ENCODE measurements at regions not wholly inside any gene's neighbourhood (a gene's known extent, or its start where the extent isn't known, plus 50 kb on each side); places are given as distances from the start of the nearest gene placed in this dataset.
"Not testable (repeated sequence)": the region's sequence is repeated elsewhere in the genome, so short reads cannot be mapped to it uniquely, and the experiment has no call there.

DNA sequence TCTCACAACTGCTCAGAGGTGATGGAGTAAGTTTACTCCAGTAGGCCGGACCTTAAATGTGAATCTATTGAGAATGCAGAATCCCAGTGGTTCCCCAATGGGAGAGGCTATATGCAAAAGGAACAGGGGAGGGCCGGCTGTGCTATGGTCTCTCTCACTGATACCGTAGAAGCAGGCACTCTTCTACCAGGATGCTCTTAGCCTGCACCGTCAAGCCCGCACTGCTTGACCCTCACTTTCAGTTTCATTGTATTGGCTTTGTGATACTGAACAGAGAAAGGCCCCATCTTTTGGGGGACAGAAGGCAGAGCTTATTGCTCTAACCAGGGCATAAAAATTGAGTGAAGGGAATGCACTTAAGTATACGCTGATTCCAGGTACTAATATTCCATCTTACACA is 615.0 kb upstream of the RGMB start:
- DNase-seq: no peak

GRCh38 chr5:98163796-98164493 is 609.5 kb upstream of the RGMB start:
- DNase-seq: no peak

GRCh38 chr5:98168871-98169270 is 604.6 kb upstream of the RGMB start:
- no peak for DNase-seq

GRCh38 chr5:98170994-98171393 is 602.5 kb upstream of the RGMB start:
- no peak for DNase-seq

DNA sequence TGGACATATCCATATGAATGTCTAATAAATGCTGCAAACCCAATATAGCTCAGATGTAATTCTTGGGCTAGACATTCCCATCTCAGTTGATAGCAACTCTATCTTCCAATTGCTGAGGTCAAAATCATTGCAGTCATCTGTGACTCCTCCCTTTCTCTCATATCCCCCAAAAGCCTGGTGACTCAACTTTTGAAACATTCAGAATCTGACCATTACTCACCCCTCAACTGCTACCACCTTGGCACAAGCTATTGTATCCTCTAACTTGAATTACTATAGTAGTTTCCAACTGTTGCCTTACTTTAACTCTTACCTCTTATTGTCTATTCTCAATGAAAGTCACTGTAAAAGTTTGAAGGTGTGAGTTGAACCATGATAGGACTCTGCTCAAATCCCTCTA is 600.1 kb upstream of the RGMB start:
- DNase-seq: no peak

- no peak for DNase-seq
Observed at GRCh38 chr5:98175474-98175873, 598.0 kb upstream of the RGMB start.

GRCh38 chr5:98179791-98180755 is 593.4 kb upstream of the RGMB start:
- DNase-seq: no peak

- DNase-seq: no peak
Observed at GRCh38 chr5:98186128-98186527, 587.3 kb upstream of the RGMB start.

GRCh38 chr5:98187945-98188344 is 585.5 kb upstream of the RGMB start:
- DNase-seq: no peak

- not testable (repeated sequence) for DNase-seq
Observed at GRCh38 chr5:98190344-98190743, 583.1 kb upstream of the RGMB start.

DNA sequence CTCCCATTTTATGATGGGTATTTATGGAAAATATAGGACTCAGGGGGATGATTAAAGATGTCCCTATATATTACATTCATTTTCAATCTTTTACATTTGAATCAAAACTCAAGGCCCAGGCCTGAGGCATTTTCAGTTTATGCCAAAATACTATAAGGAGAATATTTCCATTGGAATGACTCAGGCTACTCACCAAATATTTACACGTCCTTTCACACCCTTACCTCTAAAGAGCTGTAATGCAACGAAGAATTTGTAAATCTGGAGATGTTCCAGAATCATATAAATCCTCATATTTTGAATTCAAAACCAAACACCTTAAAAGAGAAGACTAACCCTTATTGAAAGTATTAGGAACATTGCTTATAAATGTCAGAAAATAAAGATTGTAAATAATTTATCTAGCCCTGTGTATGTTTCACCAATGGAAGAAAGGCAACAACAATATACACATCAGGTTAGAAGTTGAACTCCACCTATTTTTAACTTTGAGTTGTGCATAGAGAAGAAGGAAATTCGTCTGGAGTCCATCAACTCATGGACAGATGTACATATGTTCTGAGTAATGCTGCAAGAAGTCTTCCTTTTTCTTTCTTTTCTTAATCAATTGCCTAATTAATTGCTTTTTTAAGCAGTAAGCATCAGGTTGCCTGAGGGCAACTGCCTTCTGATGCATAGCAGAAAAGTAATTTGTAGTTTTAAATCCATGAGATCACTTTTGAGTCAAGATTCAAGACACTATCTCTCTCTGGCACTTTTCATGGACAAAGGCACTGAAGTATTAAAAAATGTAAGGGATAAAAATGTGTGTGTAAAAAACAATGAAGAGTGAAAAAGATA is 579.3 kb upstream of the RGMB start:
- no peak for DNase-seq

DNA sequence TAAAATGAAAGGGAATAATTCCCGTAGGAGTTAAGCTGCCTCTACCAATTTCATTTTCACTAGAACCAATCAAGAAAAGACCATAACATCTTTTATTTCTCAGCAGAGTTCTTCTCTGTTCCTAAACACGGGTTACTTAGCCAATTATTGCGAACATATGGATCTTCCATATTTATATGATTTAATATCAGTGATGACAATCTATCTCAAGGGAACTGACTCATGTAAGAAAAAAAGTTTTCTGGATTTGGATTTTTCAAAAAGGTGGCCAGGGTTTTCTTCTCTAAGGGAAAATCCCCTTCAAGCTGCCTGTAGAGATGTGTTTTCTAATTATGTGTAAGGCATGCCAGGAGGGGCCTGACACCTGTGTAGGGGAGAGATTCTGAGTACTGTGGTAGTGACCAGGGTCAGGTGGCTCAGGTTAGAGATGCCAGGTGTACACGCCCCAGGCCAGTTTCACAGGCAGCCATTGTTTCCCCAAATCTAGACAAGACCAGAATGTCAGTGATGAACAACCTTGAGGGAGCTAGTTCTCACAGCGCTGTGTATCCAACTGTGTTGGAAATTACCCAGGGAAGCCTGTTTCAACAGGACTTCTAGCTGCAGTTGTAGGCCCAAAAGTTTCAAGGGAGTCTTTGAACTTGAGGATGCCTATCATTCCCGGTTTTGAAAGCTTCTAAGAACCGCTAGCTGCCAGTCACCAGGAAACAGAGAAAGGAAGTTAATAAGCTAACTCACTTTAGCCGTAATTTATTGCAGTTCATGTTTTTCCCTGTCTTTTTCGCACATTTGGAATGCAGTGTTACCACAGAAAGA is 572.5 kb upstream of the RGMB start:
- no peak for DNase-seq

- no peak for DNase-seq
Observed at GRCh38 chr5:98204798-98205197, 568.7 kb upstream of the RGMB start.

GRCh38 chr5:98205691-98206461 is 567.6 kb upstream of the RGMB start:
- DNase-seq: no peak

DNA sequence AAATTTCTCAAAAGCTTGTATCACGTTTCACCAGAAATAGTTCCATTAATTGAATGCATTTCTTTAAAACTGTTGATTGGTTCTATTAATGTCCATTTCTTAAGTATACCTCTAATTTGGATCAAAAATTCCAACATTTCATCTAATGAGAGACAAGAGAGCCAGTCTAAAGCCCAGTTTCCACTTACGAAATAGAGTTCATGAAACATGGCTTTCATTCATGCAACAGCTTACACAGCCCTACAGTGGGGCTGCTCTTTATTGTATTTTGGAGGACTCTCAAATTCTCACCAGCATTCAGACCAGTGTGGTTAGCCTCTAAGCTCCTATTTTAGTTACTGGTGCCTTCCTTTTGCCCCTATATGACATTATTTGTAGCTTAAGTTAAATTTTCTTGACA is 566.9 kb upstream of the RGMB start:
- no peak for DNase-seq

DNA sequence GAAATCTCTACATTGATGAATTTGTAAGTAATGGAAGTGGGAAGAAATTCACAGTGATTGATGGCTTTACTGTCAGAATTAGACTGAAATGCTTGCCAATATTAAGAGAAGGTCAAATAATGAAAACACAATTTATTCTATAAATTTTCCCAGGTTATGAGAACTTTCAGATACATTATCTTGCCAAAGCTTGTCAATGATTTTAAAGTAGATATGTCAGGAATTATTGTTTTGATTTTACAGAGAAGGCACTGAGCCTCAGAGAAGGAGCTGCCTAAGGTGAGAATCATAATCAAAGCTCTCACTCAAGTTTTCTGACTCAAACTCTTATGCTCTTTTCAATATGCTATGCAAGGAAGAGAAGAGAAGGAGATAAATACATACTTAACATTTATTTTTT is 564.0 kb upstream of the RGMB start:
- DNase-seq: no peak

- no peak for DNase-seq
Observed at GRCh38 chr5:98214240-98215051, 559.0 kb upstream of the RGMB start.

DNA sequence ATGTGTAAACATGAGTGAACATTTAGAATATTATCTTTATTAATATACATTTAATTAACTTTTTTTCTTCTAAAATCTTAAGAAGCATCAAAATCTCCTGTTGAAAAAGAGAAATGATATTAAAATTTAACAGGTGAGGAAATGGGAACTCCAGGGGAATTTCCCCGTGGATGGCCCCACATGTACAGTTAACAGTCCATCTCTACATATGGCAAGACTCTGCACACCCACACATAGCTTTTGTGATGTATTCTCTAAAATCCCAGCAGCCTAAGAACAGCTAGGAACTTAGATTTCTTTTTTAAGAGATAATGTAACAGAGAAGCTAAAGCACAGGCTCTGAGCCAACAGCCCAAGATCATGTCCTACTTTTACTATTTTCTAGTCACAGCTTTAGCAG is 556.3 kb upstream of the RGMB start:
- DNase-seq: no peak

GRCh38 chr5:98218838-98219237 is 554.6 kb upstream of the RGMB start:
- no peak for DNase-seq

DNA sequence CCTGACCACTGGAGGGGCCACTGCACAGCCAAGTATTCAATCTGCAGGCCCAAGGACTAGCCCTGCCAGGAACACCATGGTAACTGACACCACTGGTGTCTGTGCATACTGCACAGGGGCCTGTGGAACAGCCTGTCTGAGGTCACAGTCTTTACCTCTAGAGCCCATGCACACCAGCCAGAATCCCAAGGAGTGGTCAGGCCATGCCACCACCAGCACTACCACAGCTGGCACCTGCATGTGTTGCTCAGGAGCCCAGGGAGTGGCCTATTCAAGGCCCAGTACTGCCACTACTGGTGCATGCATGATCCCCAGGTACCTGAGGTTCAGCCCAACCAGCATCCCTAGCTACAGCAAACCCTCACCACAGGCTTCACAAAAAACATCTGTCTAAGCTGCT is 546.0 kb upstream of the RGMB start:
- no peak for DNase-seq

DNA sequence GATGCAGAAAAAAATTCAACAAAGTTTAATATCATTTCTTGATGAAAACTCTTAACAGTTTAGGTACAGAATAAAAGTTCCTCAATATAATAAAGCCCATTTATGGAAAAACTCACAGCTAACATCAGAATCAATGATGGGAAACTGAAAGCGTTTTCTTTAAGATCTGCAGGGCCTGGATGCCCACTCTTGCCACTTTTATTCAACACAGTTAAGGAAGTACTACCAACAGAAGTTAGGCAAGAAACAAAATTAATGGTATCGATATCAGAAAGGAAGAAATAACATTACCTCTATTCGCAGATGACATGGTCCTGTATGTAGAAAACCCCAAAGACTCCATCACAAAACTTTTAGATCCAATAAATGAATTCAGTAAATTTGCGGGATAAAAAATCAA is 542.4 kb upstream of the RGMB start:
- DNase-seq: no peak
